SH-SY5Y (cell line): ENCODE measurements at regions not wholly inside any gene's neighbourhood (a gene's known extent, or its start where the extent isn't known, plus 50 kb on each side); places are given as distances from the start of the nearest gene placed in this dataset.

Experiments
- GATA2 ChIP-seq: IDR thresholded peaks from 2 replicates; pipeline ENCODE4 v1.6.1; 2011; ENCODE audit warnings: mild to moderate bottlenecking, low read depth, low read length
- GATA3 ChIP-seq: IDR thresholded peaks from 2 replicates; pipeline ENCODE4 v1.6.1; 2011; ENCODE audit warnings: low read depth, mild to moderate bottlenecking, low read length, moderate library complexity

DNA sequence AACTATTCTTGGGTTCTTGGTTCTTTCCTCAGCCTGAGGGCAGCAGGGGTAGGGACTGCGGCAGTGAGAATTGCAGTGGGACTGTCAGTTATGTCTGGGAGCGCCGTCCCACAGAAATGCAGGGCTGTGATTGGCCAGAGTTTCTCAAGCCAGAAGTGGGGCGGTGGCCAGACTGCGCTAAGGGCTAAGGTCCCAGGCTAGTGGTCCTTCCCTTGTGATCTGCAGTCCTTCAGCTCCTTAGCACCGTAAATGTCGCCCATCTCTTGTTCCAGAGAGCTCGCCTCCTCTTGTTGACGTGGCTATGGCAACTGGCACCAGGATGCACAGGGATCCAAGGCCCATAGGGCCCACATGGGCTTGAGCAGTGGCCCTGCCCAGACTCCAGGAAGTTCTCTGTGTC lies 223.5 kb downstream of the GRIA2 start:
- no peak for TF ChIP-seq GATA3
- no peak for TF ChIP-seq GATA2
